NCI-H187 treated with DMSO at 0.1 percent for 48 hours (cell line): ENCODE measurements at regions not wholly inside any gene's neighbourhood (a gene's known extent, or its start where the extent isn't known, plus 50 kb on each side); places are given as distances from the start of the nearest gene placed in this dataset.

Source experiments
- DNase-seq: peaks from one replicate; lab custom pipeline; 2025; lab: John Stamatoyannopoulos, UW

DNA sequence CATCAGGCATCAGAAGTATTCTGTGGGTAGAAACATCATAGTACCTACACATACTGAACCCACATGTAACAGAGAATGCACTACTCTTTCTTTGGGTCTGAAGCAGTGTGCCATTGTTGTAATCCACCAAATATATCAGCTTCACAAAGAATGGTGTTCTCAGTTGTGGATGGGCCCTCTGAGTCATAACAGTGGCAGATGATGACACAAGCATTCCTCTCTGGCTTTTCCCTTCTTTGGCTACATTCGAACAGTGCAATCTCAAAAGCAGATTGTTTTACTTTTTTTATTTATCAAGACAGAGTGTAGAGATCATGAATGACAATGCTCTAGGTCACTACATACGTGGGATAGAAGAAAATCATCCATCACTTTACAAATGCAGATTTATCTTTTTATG lies 247.2 kb upstream of the EPHA5 start:
- no peak for DNase-seq

DNA sequence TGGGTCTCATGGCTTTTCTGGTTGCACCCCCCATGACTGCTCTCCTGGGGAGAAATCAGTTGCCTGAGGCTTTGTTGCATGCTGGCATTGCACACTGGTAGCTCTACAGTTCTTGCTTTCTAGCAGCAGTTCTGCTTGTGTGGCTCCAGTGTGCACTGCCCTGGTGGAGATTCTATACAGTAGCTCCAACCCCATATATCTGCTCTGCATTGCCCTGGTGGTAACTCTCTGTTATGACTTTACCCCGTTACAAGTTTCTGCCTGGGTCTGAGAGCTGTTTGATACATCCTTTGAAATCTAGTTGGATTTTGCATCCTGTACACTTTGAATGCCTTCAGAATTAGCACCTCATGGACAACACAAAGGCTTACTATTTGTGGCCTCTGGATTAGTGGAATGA lies 241.4 kb upstream of the EPHA5 start:
- DNase-seq: no peak

DNA sequence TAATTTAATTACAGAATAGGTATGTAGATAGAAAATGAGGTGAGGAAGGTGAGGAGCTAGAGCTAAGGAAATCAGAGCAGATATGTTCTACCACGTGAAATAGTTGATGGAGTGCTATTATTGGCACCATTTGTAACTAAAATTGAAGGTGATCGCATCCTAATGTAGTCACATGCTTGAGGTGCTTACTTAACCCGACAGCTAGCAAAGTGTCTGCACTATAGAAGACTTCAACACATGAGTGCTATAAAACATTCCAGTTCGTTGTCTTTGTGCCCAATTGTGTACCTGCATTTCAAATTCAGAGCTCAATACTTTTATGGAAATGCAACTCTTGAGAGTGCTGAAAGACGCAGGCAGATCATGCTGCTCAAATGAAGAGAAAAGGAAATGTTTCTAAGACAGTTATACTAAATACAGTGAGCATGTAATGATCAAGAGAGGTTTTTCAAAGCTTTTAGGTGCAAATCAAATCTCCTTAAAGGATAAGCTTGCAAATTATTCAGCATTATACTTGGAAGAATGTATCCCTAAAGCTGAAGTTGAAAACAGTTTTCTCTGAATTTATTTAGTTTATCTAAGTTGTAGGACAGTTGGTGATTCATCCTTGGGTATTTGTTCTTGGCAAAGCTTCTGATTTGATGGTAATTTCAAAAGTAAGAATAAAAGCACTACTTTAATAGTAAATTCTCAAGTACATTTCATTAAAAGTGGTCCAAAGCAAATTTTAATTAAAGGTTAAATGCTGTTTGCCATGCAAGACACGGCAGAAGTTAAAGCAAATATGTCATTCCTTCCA lies 223.9 kb upstream of the EPHA5 start:
- no peak for DNase-seq

DNA sequence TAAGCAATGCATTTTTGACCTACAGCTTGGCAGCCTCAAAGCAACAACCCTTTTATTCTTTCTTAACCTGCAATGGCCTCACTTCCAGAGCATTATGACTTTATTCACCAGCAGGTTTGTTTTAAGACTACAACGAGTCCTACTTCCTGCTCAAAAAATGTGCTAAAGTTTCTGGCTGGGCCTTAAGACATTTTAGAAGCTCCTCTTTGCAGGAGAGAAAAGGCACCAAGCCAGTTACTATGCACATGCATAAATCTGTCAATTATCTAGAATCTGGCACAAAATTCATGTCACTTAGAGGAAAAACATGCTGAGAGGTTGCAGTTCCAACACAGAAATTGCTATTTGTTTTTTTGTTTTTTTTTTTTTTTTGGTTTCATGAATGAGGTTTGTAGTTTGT lies 223.0 kb upstream of the EPHA5 start:
- DNase-seq: no peak

DNA sequence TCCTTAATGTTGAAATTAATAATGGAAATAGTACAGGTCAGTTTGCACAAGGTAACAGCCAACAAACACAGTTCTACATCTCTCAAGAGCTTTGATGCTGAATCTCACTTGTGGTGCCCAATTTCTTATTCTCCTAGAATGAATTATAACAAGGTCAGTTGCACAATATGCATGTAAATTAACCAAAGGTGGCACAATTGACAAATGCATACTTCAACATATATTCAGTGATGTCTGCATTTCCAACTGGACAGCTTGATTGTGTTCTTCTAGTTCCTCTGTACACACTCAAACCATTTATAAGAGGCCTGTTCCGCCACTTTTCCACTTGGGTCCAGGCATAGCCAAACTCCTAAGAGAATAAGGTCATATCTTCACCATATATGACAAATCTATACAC lies 210.3 kb upstream of the EPHA5 start:
- DNase-seq: no peak

DNA sequence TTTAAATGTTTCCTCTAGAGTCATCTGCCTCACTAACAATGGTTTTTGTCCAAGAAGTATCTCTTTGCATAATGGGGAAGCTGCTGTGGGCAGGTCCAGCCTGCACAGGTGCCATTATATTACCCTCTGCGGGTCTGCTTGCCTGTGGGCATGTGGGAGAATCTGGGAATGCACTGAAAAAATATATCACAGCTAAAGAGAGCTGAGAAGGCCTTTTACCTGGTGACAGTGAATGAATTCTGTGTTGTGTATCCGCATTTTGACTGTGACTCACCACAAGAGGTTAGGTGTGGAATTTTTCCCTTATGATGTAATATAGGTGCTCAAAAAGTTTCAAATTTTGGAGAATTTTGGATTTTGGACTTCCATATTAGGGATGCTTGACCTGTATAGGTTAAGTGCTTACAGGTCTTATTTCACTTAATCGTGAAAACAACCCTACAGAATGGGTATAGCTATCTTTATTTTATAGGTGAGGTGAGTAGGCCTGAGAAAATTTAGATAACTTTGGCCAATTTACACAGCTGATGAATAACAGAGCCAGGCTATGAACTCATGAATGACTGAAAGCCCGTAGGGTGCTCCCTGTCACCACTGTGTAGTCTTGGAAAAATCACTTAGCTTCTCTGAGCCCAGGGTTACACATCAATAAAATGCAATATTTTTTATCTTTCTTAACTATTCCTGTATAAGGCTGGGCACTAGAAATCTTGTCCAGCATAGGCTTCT lies 198.0 kb upstream of the EPHA5 start:
- no peak for DNase-seq

DNA sequence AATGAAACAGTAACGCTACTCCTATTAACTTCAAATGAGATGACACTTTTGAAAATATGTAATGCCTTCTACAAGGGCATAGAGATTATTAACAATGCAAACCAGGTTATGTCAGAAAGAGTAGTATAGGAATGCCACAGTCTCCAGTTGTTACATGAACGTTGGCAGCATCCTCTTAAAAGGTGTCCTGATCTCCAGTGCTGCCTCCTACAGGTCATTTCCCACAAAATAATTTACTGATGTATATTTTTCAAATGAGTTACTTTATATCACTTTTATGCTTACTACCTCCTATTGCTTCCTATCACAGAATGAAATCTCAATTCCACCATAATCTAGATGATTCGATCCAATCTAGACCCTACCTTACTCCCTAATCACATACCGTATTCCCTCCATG lies 195.2 kb upstream of the EPHA5 start:
- no peak for DNase-seq

DNA sequence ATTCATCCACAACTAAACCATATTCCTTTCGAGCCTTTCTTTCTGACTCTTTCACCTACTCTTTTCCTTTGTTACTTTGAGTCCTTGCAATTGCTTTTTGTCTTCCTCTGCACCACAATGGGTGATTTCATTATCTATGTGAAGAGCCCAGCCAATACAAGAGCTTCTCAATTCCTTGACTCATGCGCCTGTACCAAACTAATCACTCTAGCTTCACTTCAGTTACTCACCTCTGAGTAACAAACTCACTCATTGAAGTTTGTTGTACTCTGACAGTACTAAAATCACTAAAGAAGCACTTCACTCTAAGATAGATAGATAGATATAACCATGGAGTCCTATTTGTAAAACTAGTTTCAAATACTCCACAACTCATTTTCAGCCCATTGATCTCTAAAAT lies 191.7 kb upstream of the EPHA5 start:
- DNase-seq: no peak

DNA sequence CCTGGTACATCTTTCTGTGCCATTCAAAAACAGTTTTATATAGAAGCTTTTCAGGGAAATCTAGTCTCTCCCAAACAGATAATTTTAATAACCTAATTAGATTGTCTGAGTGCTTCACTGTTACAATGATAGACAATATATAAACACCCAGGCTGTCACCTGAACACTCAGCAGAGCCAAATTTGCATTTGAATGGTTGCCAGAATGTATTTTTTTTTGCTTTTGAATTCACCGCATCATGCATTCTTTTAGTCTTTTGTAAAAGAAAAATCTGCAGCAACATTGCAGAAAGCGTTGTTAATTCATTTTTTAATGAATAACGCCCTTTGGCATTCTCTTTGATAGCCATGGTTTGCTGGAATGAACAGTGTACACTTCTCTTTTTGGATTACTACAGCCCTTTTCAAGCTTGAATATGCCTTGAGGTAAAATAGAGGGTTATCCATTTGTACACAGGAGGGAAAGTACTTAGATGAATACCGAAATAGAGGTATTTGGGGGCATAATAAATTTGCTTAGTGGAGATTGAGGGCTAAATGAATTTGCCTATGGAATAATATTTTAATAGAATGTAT lies 175.0 kb upstream of the EPHA5 start:
- DNase-seq: no peak

DNA sequence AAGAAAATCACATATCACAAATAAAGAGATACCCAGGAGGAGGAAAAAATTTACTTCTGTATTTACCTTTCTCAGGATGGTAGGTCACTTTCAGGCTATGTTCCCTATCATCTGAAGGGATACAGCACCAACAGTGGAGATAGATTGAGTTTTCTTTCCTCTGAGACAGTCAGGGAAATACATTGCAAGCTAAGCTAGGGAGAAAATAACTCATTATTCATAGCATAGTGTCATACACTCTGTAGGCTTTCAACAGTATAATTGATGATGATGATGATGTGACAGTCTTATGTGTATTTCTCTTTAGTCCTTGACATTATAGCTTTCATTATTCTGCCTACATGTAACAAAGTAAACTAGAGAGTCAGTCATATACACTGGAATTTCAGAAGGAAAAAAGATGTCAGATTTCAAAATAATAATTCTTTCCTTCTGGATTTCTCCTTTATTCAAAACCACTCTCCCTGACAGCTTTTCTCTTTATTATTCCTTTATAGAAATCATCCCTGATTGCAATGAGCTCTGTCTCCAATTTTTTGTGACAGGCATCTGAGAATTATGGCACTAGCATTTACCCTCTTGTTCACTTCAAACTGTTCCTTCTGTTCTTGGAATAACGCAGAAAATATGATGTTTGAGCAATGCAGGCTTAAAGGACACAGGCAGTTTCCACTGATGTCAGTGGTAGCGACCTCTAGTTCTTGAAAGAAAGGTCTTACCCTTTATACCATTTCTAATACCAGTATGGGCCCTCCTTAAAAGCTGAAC lies 169.1 kb upstream of the EPHA5 start:
- DNase-seq: no peak

DNA sequence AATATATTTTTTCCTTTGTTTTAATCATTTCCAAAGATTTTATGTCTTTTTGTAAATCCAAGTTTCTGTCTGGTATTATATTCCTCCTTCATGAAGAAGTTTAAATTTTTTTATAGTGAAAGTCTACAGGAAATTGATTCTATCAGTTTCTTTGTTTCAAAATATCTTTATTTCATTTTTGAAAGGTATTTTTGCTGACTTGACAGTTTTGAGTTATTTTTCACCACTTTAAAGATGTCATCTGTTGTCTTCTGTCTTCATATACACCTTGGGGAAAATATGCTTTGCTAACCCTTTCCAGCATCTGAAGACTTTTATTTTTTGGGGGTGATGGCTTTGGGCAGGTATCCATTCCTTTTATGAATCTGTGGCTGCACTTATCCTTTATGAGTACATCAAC lies 164.4 kb upstream of the EPHA5 start:
- no peak for DNase-seq

DNA sequence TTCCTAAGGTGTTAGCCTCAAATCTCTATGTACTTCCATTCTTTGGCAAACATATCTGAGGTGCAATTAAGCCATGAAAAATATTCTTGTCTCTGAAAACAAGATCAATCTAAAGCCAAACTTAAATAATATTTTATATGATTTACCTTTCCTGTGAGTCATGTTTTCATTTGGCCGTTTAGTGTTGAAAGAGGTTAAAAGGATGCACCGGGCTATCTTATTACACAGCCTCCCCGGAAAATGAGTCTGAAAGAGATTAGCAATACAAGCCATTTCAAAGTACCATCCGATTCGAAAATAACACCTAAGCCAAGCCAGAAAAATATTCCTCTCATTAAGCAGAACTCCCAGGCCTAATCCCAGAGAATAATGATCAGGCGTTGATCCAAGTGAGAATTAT lies 161.5 kb upstream of the EPHA5 start:
- DNase-seq: no peak

DNA sequence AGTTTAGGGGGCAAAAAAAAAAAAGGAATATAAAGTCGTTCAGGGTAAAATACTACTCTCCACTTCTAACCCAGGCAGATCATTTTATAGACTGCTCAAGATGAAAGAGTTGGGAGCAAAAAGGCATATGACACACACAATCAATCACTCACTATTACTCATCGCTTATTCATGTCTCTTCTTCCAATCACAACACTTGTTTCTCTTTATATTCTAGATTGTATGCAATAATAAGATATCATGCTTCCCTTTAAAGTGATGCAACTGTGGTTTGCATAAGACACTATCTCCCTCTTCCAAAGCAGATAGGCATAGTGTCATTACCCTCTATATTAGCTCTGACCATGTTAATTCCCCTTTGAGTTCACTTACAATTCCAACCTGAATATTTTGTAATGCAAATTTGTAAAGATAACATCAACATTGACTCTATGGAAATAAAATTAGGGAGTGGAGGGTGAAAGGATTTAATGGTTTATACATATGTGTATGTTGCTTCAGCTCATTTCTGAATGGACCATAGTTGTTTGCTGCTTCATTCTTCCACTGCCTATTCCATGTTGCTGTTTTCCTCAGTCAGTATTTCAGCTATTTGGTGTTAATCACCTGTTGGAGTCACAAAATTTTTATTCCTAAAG lies 154.9 kb upstream of the EPHA5 start:
- DNase-seq: no peak

DNA sequence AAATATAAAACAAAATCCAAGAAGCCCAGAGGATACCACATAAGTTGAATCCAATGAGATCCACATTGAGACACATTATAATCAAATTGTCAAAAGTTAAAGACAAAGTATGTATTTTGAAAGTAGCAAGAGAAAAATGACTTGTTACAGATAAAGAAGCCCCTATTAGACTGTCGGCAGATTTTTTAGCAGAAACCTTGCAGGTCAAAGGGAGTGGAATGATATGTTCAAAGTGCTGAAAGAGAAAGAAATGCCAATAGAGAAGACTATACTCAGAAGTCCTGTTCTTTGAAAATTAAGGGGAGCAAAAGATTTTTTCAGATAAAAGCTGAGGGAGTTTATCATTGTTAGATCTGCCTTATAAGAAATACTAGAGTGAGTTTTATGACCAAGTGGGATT lies 148.9 kb upstream of the EPHA5 start:
- DNase-seq: no peak

DNA sequence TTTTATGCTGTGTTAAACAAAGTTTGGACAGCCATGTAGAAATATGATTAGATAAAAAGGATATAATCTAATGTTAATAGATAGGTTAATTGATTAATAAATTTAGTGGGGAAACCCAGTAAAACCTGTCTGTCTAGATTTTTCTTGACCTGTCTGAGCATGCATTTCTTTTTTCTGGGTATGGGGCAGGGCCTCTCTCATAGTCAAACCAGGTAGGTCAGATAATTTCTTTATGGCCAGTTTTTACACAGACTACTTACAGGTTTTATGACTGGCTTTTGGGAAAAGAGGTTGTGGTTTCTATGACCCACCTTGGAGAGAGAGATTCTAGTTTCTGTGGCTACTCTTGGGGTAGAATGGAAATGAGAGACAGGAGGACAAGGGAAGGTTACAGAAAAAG lies 135.6 kb upstream of the EPHA5 start:
- no peak for DNase-seq

DNA sequence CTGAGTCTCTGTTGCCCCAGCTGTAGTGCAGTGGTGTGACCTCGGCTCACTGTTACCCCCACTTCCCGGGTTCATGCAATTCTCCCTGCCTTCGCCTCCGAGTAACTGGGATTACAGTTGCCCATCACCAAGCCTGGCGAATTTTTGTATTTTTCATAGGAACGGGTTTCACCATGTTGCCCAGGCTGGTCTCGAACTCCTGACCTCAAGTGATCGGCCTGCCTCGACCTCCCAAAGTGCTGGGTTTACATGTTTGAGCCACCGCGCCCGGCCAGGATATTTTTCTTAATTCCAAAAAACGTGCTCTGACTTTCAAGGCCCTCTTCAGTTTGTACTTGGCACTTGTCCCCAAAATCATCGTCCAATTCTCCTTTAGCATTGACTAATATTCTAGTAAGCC lies 129.2 kb upstream of the EPHA5 start:
- DNase-seq: no peak

DNA sequence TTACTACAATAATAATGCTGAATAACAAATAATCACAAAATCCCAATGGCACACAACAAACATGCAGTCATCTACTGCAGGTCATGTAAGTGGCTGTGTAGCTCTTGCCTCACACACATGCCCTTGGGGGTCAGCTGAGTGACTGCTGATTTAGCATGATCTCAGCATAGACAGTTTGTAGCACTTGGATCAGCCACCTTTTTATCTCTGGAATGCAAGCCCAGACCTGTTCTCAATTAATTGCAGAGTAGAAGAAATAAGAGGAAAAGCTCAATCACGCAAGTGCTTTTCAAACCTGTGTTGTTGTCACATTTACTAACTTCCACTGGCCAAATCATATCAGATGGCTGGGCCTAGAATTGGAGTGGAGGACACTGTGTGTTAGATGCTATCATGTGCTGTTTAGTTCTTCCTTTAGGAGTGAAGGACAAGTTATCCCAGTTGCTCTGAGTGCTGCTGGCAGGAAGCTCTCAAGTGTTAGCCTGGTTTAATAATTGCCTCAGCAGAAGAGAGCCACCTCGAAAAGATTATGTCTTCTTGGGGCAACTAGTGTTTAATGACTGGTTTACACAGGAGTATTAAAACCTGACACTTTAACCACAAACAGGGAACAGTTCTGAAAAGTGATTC lies 128.3 kb upstream of the EPHA5 start:
- no peak for DNase-seq

DNA sequence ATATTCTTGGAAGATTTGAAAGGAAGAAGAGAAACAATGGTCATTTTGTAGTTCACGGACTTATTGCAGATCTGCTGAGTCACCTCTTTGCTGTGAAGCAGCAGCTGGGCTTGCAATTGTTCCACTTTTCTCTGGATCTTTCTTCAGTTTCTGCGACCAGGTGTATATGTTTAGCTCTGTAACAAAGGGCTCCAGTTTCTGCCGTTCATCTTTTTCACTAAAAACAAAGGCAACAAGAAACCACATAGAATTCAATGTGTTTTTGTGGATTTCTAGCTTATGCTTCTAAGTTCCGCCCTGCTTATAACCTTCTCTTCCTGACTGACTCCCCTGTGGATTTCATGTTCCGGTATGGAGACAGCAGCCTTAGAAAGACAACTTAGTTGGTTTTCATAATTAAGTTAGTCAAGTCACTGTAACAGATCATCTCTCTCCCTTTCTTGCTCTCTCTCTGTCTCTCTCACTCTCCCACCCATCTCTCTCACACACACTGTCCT lies 121.6 kb upstream of the EPHA5 start:
- no peak for DNase-seq

DNA sequence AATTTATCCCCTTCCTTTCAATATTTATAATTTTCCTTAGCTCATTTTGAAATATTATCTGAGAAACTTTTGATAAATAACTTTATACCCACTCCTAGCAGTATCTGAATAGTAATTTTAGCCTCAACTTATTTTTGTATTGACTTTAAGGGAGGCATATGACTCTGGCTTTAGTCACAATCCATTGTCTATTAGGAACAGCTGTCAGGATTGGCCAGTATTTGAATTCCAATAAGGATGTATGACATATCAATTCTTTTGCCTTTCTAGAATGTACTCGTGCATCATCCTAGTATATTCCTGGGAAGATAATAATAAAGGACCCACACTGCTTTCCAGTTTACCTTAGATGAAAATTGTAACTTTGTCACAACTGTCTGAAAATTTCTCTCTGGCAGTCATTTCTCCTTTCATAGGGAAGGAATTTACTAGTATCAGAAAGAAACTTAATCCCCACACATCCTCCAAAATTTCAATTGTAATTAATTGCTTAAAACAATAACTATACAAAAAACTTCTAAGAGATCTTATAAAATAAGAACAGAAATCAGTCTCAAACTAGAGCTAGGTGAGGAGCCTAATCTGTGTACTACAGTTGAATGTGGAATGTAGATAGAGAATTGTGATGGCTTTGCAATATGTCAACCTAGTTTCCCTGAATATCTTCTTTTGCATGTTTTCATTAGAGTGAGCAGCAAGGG lies 121.0 kb upstream of the EPHA5 start:
- no peak for DNase-seq

DNA sequence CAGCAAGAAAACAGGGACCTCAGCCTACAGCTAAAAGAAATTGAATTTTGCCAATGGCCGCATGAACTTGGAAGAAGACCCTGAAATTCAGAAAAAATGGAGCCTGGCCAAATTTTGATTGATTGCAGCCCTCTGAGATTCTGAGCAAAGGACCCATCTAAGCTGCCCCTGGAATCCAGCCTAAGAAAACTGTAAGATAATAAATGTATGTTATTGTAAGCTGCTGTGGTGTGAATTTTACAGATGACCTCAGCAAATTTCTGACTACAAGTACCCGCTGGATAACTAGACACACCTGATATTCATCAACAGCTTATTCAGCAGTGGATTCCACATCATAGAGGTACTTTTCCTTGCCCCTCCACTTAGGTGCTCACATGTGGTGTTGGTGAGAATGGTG lies 119.5 kb upstream of the EPHA5 start:
- DNase-seq: no peak

DNA sequence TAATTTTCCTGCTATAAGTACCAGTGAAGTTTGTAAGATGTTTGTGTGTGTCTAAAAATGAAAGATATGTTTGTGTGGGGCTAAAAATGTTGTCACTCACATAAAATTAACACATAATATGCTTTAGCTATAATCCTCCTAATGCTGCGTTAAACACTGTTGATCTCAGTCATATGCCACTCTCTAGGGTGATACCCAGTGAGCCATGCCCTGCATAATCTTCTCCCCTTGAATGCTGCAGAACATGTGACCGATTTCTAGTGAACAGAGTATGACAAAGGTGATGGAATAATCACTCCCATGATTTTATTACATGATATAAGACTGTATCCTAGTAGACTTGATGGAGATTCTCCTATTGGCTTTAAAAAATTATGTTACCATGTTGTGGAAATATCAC lies 119.1 kb upstream of the EPHA5 start:
- DNase-seq: no peak
